Fibroblast of skin of left quadriceps (primary cell): ENCODE measurements at regions not wholly inside any gene's neighbourhood (a gene's known extent, or its start where the extent isn't known, plus 50 kb on each side); places are given as distances from the start of the nearest gene placed in this dataset.

Experiments used
- DNase-seq, 2 experiments: peaks; one replicate each; pipeline ENCODE4 v3.0.0-alpha.2; 2013; ENCODE audit warnings: low read depth in 2 of 2

GRCh38 chrX:10288373-10288975 lies 131.7 kb downstream of the CLCN4 start:
- peak in 1 of 2 experiments; percentile 13 for DNase-seq

- peak; percentile 60 to 64 for DNase-seq
These were observed 139.8 kb downstream of the CLCN4 start for GRCh38 chrX:10296576-10296975.

GRCh38 chrX:10310511-10310910 lies 153.7 kb downstream of the CLCN4 start:
- DNase-seq: no peak

GRCh38 chrX:10314530-10315104 lies 157.8 kb downstream of the CLCN4 start:
- no peak for DNase-seq

- DNase-seq: peak; percentile 36 to 37
These were observed 168.8 kb downstream of the CLCN4 start for GRCh38 chrX:10325611-10326010.

GRCh38 chrX:10326578-10326977 lies 169.8 kb downstream of the CLCN4 start:
- no peak for DNase-seq

- DNase-seq: no peak
These were observed 170.9 kb downstream of the CLCN4 start for GRCh38 chrX:10327651-10328050.

- no peak for DNase-seq
These were observed 173.2 kb downstream of the CLCN4 start for GRCh38 chrX:10329984-10330383.

- no peak for DNase-seq
These were observed 184.5 kb downstream of the CLCN4 start for GRCh38 chrX:10341309-10341708.

- no peak for DNase-seq
These were observed 193.4 kb downstream of the CLCN4 start for GRCh38 chrX:10350221-10350620.

GRCh38 chrX:10350981-10351380 lies 194.2 kb downstream of the CLCN4 start:
- peak; percentile 51 to 56 for DNase-seq

GRCh38 chrX:10352536-10352935 lies 195.8 kb downstream of the CLCN4 start:
- no peak for DNase-seq

GRCh38 chrX:10356979-10357378 lies 200.2 kb downstream of the CLCN4 start:
- no peak for DNase-seq

- no peak for DNase-seq
These were observed 202.2 kb downstream of the CLCN4 start for GRCh38 chrX:10358958-10359357.

- no peak for DNase-seq
These were observed 203.3 kb downstream of the CLCN4 start for GRCh38 chrX:10360116-10360515.

GRCh38 chrX:10365532-10366265 lies 208.9 kb downstream of the CLCN4 start:
- DNase-seq: no peak

- no peak for DNase-seq
These were observed 210.6 kb downstream of the CLCN4 start for GRCh38 chrX:10367406-10367805.

- no peak for DNase-seq
These were observed 214.2 kb downstream of the CLCN4 start for GRCh38 chrX:10370976-10371375.

- DNase-seq: no peak
These were observed 220.7 kb downstream of the CLCN4 start for GRCh38 chrX:10377427-10377826.

- DNase-seq: no peak
These were observed 223.1 kb downstream of the CLCN4 start for GRCh38 chrX:10379878-10380277.

GRCh38 chrX:10380300-10380699 lies 223.5 kb downstream of the CLCN4 start:
- DNase-seq: no peak

- DNase-seq: no peak
These were observed 224.4 kb downstream of the CLCN4 start for GRCh38 chrX:10381193-10381592.

GRCh38 chrX:10387011-10387410 lies 230.2 kb downstream of the CLCN4 start:
- DNase-seq: no peak
